GM12878 (cell line): ENCODE measurements at regions not wholly inside any gene's neighbourhood (a gene's known extent, or its start where the extent isn't known, plus 50 kb on each side); places are given as distances from the start of the nearest gene placed in this dataset.

Experiments
- ATAC-seq: fragments of 200-7000 bp; cut with Tn5 transposase; 3 replicates; pipeline ENCODE4 v1.9.1; 2020; ENCODE audit warnings: mild to moderate bottlenecking, moderate library complexity
- BruUV-seq: library from RNA; stranded (reverse); fragments of 400-500 nt; replicated peaks from 2 replicates; lab custom pipeline; 2021; lab: Mats Ljungman, UMichigan
- CTCF ChIA-PET: fragments of 300-600 bp; sonication (Branson Sonifier 250); formaldehyde crosslinking; extraction: SDS; loops from one replicate; lab custom pipeline; 2021; ENCODE audit warnings: inconsistent platforms; lab: Yijun Ruan, JAX
- POLR2A ChIA-PET: fragments of 350-600 bp; formaldehyde crosslinking; extraction: SDS; loops from one replicate; lab custom pipeline; 2021; ENCODE audit warnings: inconsistent platforms; lab: Charles Lee
- RAD21 ChIA-PET: fragments of 300-600 bp; sonication (Branson Sonifier 250); formaldehyde crosslinking; loops from one replicate; lab custom pipeline; 2023; ENCODE audit warnings: antibody characterized with exemption; ENCODE audit not compliant: unreplicated experiment; lab: Charles Lee
- SMC1A ChIA-PET: fragments of 300-600 bp; sonication (Branson Sonifier 250); formaldehyde crosslinking; loops from one replicate; lab custom pipeline; 2023; ENCODE audit not compliant: unreplicated experiment, uncharacterized antibody; lab: Charles Lee
- DNase-seq: peaks from one replicate; pipeline ENCODE4 v3.0.0-alpha.2; 2011; ENCODE audit warnings: low read depth, low spot score
- FAIRE-seq: peaks from 3 replicates; lab custom pipeline; 2011; peaks lifted over from hg19 to GRCh38; lab: Jason Lieb, UNC
- H2AFZ ChIP-seq: 2 replicates; pipeline ENCODE4 v1.6.0; 2011; ENCODE audit warnings: low read depth, low read length, control low read depth; ENCODE audit not compliant: control insufficient read depth
- H3K27ac ChIP-seq: 2 replicates; pipeline ENCODE4 v1.5.1; 2011; ENCODE audit warnings: control low read depth; ENCODE audit not compliant: control insufficient read depth, insufficient read depth
- H3K27me3 ChIP-seq, 2 experiments: replicated peaks in 1 of 2; 2 replicates each; pipeline versions ENCODE4 v1.6.0 to v1.6.1; 2011; ENCODE audit warnings: low read length in 1 of 2; ENCODE audit not compliant: control insufficient read depth in 2 of 2, insufficient read depth in 2 of 2
- H3K36me3 ChIP-seq, 2 experiments: 2 replicates each; pipeline ENCODE4 v1.5.1; 2011; ENCODE audit warnings: low read length in 1 of 2; ENCODE audit not compliant: control insufficient read depth in 2 of 2, insufficient read depth in 2 of 2
- H3K4me1 ChIP-seq: 2 replicates; pipeline ENCODE4 v1.6.1; 2011; ENCODE audit warnings: mild to moderate bottlenecking, low read length, moderate library complexity, mixed read lengths; ENCODE audit not compliant: control insufficient read depth, insufficient read depth
- H3K4me2 ChIP-seq: 2 replicates; pipeline ENCODE4 v1.6.0; 2011; ENCODE audit warnings: control low read depth; ENCODE audit not compliant: control insufficient read depth, insufficient read depth
- H3K4me3 ChIP-seq: fragments of 200-600 bp; sonication (generic); 2 replicates; pipeline ENCODE4 v1.5.1; 2016
- H3K79me2 ChIP-seq: 2 replicates; pipeline ENCODE4 v1.6.0; 2011; ENCODE audit warnings: low read length; ENCODE audit not compliant: control insufficient read depth, insufficient read depth
- H3K9ac ChIP-seq: 2 replicates; pipeline ENCODE4 v1.8.0; 2011; ENCODE audit warnings: low read length, control low read depth, mixed read lengths; ENCODE audit not compliant: control insufficient read depth, insufficient read depth
- H3K9me3 ChIP-seq: replicated peaks from 3 replicates; pipeline ENCODE4 v1.5.1; 2011; ENCODE audit warnings: mild to moderate bottlenecking, low read length; ENCODE audit not compliant: control insufficient read depth, insufficient read depth
- H4K20me1 ChIP-seq: 2 replicates; pipeline ENCODE4 v1.6.0; 2011; ENCODE audit not compliant: control insufficient read depth, insufficient read depth
- ASH2L ChIP-seq: fragments of 300-600, 200-600 bp; sonication (generic); IDR thresholded peaks from 2 replicates; pipeline ENCODE4 v1.6.1; 2017; ENCODE audit warnings: low read depth, mild to moderate bottlenecking, borderline replicate concordance
- CHD2 ChIP-seq: IDR thresholded peaks from 2 replicates; pipeline ENCODE4 v1.6.1; 2011; ENCODE audit warnings: low read depth, low read length, improper control_type of control experiment, borderline replicate concordance
- CUX1 ChIP-seq: IDR thresholded peaks from 2 replicates; pipeline ENCODE4 v1.6.1; 2012; ENCODE audit warnings: improper control_type of control experiment, low read depth, low read length; ENCODE audit not compliant: insufficient replicate concordance
- E2F4 ChIP-seq: IDR thresholded peaks from 2 replicates; pipeline ENCODE4 v1.6.1; 2012; ENCODE audit warnings: low read depth, low read length, improper control_type of control experiment
- HDAC2 ChIP-seq: fragments of 200-600 bp; sonication (generic); IDR thresholded peaks from 2 replicates; pipeline ENCODE4 v1.6.1; 2017
- KLF5 ChIP-seq: fragments of 450-650 bp; IDR thresholded peaks from 2 replicates; pipeline ENCODE4 v1.6.1; 2014; ENCODE audit warnings: mild to moderate bottlenecking; ENCODE audit not compliant: partially characterized antibody
- RAD21 ChIP-seq: IDR thresholded peaks from 2 replicates; pipeline ENCODE4 v1.6.1; 2011; ENCODE audit warnings: mild to moderate bottlenecking, low read depth, low read length, moderate library complexity; ENCODE audit not compliant: insufficient read depth
- RFX5 ChIP-seq: IDR thresholded peaks from 2 replicates; pipeline ENCODE4 v1.6.1; 2011; ENCODE audit warnings: low read depth, low read length, improper control_type of control experiment
- SMARCA5 ChIP-seq: fragments of 450-650 bp; IDR thresholded peaks from 2 replicates; pipeline ENCODE4 v1.6.1; 2017; ENCODE audit warnings: mild to moderate bottlenecking
- TAF1 ChIP-seq: IDR thresholded peaks from 2 replicates; pipeline ENCODE4 v1.6.1; 2011; ENCODE audit warnings: mild to moderate bottlenecking, low read depth, low read length, borderline replicate concordance
- ZNF687 ChIP-seq: fragments of 450-650 bp; IDR thresholded peaks from 2 replicates; pipeline ENCODE4 v1.6.1; 2017; ENCODE audit warnings: mild to moderate bottlenecking, moderate library complexity
- ZSCAN29 ChIP-seq: fragments of 450-650 bp; IDR thresholded peaks from 2 replicates; pipeline ENCODE4 v1.6.1; 2017; ENCODE audit warnings: mild to moderate bottlenecking, moderate library complexity
- WGBS: methylation state at CpG from one replicate; pipeline ENCODE4 v1.1.6; 2016; ENCODE audit warnings: low lambda C conversion rate; ENCODE audit not compliant: insufficient replicate concordance, insufficient coverage; ENCODE audit errors: missing lambda C conversion rate; 5-methylcytosine and 5-hydroxymethylcytosine counted together
- in situ Hi-C: fragments of 300-500 bp; cut with MboI; formaldehyde crosslinking; loops from 9 replicates; pipeline ENCODE4 v1.14.3; 2018; ENCODE audit warnings: mixed read lengths
- intact Hi-C: fragments of 100-400 bp; cut with micrococcal nuclease; formaldehyde crosslinking; loops from one replicate; pipeline ENCODE4 v1.14.2; 2022; ENCODE audit not compliant: unreplicated experiment

GRCh38 chr5:56326770-56327169 lies 93.6 kb upstream of the ANKRD55 start:
- intact Hi-C loops (loop anchor here (5.0 kb wide), 1 partner anchor 356 kb away; no protein-coding TSS in a partner anchor), in situ Hi-C loops (no loop called here)
- Histone ChIP-seq H3K4me2 (no peak overlapping the region), H3K27me3 (no peaks in the 10 kb centered on the region), H3K27ac (no peak overlapping the region), H3K4me1 (peaks cover 21% of the 10 kb centered on the region), H3K4me3 (no peak overlapping the region), H4K20me1 (no peaks in the 10 kb centered on the region), H3K36me3 (no peaks in the 10 kb centered on the region), H2AFZ (no peak overlapping the region), H3K9me3 (no peaks in the 10 kb centered on the region), H3K9ac (no peak overlapping the region), H3K79me2 (no peaks in the 10 kb centered on the region)
- ChIA-PET POLR2A (interaction anchor here (0.7 kb wide), 1 partner anchor 186 kb away, joined by 3 read pairs; no protein-coding TSS in a partner anchor), CTCF (interaction anchor here (1.1 to 5.6 kb wide), 5 partner anchors 10 to 512 kb away, joined by 3 to 45 read pairs (median 4); no protein-coding TSS in a partner anchor), SMC1A (interaction anchor here (0.5 to 4.9 kb wide), 4 partner anchors 9 to 511 kb away, joined by 3 to 59 read pairs (median 8); no protein-coding TSS in a partner anchor), RAD21 (interaction anchor here (0.7 to 7.2 kb wide), 3 partner anchors 87 to 510 kb away, joined by 3 to 111 read pairs (median 10); no protein-coding TSS in a partner anchor)
- no peak for DNase-seq
- WGBS = 96% methylated on average over 3 of the region's 3 CpGs
- no peak for FAIRE-seq
- BruUV-seq = no TSS peak
- no peak for ATAC-seq
- no peak for TF ChIP-seq RAD21
- no peak for TF ChIP-seq ZSCAN29
- no peak for TF ChIP-seq SMARCA5
- no peak for TF ChIP-seq TAF1
- no peak for TF ChIP-seq E2F4
- TF ChIP-seq RFX5 = no peak
- no peak for TF ChIP-seq CUX1
- TF ChIP-seq ZNF687 = no peak
- no peak for TF ChIP-seq HDAC2
- no peak for TF ChIP-seq ASH2L
- TF ChIP-seq CHD2 = no peak
- no peak for TF ChIP-seq KLF5
